ENCODE measurements at regions not wholly inside any gene's neighbourhood (a gene's known extent, or its start where the extent isn't known, plus 50 kb on each side); places are given as distances from the start of the nearest gene placed in this dataset.
"Not testable (repeated sequence)": the region's sequence is repeated elsewhere in the genome, so short reads cannot be mapped to it uniquely, and the experiment has no call there.

DNA sequence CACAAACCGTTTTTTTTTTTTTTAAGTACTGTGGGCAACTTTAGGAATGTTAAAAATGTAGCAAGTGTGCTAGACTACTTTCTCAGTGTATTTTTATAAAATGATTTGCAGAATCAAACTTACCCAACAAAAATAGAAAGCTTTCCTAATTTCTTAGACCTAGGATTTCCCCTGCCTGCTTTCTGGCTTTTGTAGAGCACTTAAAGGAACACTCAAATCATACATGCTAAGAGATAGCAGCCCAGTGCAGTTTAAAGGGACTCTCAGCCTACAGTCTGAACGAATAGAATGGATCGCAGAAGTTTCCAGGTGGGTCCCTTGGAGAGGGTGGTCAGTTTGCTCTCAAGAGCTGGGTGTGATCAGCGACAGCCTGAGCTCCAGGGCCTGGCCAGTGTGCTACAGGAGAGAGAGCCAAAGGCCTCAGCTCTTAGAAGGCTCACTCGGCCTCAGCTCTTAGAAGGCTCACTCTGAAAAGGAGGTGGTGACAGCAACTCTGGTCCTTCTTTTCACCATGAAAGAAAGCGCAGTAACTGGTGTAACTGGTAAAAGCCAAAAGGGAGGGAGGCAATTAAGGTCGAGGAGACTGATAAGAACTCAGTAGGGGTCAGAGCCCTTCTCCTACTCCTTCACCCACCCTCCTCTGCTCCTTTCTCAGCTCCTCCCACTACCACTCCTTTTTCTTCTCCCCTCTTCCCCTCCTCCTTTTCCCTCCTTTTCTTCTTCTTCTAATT lies 142.4 kb downstream of the ZFP64 start:
- peak; percentile 90 for DNase-seq (ENCODE audit: low read depth, low spot score)

GRCh38 chr20:52047811-52048764 lies 143.5 kb downstream of the ZFP64 start:
- DNase-seq (ENCODE audit: low read depth, low spot score): peak; percentile 74

GRCh38 chr20:52041966-52042365 lies 149.6 kb downstream of the ZFP64 start:
- DNase-seq (ENCODE audit: low read depth, low spot score): no peak

GRCh38 chr20:52039790-52040189 lies 151.8 kb downstream of the ZFP64 start:
- DNase-seq (ENCODE audit: low read depth, low spot score): no peak

DNA sequence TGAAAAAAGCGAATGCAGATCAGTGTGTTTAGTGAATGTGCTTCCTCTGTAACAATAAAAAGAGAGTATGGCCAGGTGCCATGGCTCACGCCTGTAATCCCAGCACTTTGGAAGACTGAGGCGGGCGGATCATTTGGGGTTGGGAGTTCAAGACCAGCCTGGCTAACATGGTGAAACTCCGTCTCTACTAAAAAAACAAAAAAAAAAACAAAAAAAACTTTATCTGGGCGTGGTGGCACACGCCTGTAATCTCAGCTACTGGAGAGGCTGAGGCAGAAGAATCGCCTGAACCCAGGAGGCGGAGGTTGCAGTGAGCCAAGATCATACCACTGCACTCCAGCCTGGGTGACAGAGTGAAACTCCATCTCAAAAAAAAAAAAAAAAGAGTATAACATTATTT lies 152.9 kb downstream of the ZFP64 start:
- not testable (repeated sequence) for DNase-seq (ENCODE audit: low read depth, low spot score)

DNA sequence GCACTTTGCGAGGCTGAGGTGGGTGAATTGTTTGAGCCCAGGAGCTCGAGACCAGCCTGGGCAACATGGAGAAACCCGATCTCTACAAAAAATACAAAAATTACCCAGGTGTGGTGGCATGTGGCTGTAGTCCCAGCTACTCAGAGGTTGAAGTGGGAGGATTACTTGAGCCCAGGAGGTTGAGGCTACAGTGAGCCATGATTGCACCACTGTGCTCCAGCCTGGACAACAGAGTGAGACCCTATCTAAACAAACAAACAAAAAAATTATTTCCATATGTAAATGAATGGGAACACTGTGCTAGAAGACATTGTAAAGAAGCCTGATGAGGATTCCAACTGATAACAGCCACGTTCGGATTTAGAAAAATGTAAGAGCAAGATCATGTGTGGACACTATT lies 154.2 kb downstream of the ZFP64 start:
- no peak for DNase-seq (ENCODE audit: low read depth, low spot score)

- no peak for DNase-seq (ENCODE audit: low read depth, low spot score)
These were observed 155.6 kb downstream of the ZFP64 start for GRCh38 chr20:52035977-52036376.

GRCh38 chr20:52035498-52035897 lies 156.1 kb downstream of the ZFP64 start:
- no peak for DNase-seq (ENCODE audit: low read depth, low spot score)

GRCh38 chr20:52034581-52034980 lies 157.0 kb downstream of the ZFP64 start:
- no peak for DNase-seq (ENCODE audit: low read depth, low spot score)

GRCh38 chr20:52033313-52033712 lies 158.3 kb downstream of the ZFP64 start:
- DNase-seq (ENCODE audit: low read depth, low spot score): no peak

DNA sequence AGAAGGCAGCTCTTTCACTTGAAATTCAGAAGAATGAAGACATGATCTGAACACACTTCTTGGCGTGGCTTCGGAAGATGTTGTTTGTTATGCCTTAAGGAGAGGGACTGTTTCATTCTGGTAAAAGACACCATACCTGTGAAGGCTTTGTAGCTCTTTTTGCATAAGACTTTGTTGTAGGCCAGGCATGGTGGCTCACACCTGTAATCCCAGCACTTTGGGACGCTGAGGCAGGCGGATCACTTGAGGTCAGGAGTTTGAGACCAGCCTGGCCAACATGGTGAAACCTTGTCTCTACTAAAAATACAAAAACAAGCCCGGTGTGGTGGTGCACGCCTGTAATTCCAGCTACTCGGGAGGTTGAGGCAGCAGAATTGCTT lies 159.3 kb downstream of the ZFP64 start:
- not testable (repeated sequence) for DNase-seq (ENCODE audit: low read depth, low spot score)

DNA sequence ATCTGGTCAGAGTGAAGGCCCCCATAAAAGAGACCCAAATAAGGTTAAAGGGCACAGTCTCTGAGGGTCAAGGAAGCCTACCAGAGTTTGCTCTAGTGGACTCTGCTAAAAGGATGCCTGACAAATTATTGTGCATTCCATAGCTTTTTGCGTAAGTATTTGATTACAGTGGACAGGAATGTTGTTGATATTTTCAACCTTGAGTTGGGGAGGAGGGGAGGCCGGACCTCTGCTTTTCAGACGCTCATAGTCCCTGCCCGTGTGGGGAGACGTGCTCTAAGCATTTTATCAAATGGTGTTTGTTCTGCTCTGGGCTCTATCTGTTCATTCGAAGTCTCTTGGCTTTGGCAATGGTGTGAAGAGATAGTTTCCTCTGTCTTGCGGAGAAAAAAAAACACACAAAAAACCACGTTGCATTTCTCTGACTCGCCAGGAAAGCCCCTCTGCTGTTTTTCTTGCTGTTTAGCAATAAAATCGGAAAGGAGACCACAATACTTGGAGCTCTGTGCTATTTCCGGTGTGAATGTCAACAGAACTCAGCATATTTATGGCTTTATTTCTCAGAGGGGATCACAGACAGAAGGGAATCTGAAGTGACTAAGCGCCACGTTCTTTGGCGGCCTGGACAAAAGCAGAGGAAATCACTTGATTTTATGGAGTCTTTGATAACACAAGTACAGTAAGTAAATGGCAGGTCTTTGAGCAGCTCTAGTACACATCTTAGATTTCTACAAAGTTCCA lies 159.8 kb downstream of the ZFP64 start:
- DNase-seq (ENCODE audit: low read depth, low spot score): peak; percentile 59

- DNase-seq (ENCODE audit: low read depth, low spot score): no peak
These were observed 160.4 kb downstream of the ZFP64 start for GRCh38 chr20:52031206-52031562.

DNA sequence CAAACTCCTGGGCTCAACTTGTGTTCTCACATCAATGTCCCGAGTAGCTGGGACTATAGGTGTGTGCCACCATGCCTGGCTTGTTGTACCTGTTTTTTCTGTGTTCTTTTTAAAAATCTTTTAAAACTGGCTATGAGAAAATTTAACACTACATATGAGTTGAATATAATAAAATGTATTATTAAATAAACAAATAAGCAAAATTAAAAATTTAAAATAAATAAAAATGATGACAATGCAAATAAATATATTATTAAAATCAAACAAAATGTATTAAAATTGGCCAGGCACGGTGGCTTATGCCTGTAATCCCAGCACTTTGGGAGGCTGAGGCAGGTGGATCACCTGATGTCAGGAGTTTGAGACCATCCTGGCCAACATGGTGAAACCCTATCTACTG lies 162.4 kb downstream of the ZFP64 start:
- not testable (repeated sequence) for DNase-seq (ENCODE audit: low read depth, low spot score)

DNA sequence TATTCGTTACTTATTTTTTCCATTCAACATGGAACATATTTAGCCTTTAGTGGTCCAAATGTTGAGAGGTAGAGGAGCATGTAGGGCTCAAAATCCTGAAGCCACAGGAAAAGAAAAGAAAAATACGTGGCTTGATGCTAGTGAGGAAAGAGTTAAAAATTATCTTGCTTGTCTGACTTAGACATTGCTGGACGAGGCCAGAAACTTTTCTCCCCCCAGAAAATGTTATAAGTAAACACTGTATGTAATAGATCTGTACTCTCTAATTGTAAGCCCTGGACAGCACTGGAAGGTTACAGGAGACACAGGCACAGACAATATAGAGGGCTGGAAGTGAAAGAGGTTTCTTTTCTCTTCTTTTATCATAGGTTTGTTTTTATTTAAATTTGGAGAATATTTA lies 165.6 kb downstream of the ZFP64 start:
- no peak for DNase-seq (ENCODE audit: low read depth, low spot score)

- DNase-seq (ENCODE audit: low read depth, low spot score): no peak
These were observed 172.3 kb downstream of the ZFP64 start for GRCh38 chr20:52019313-52019712.

GRCh38 chr20:52017669-52018317 lies 173.8 kb downstream of the ZFP64 start:
- DNase-seq (ENCODE audit: low read depth, low spot score): no peak

DNA sequence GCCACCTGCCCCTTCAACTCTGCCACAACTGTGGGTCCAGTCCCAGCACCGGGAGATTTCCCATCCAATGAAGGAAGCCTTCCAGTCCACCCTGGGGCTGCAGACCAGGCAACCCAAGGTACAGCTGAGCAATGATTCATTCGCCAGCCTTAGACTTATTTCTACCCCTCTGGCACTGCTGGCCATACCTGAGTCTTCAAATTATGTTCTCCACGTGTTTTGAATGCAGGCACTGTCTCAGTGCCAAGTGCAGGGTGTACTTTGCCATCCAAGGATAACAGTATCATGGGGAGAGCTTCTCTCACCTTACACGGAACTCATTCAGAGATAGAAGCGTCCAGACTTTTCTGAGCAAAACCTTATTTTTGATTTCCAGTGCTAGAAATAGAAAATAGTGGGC lies 175.6 kb downstream of the ZFP64 start:
- DNase-seq (ENCODE audit: low read depth, low spot score): no peak

DNA sequence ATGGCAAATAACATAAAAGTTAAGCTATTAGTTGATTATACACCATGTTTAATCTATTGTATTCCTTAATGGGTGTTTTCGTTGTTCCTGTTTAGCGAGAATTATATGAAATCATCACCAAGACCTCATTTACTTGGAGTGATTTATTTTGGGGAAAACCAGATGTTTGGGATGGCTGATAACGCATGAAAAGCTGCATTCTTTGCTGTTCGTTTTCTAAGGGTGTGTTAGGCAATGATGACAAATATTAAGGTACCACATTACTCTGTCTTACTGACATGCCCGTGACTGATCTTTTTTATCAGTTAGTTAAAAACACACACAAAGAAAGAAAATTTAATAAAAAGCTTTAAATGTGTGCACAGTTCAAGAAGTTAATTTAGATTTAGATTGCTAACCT lies 176.4 kb downstream of the ZFP64 start:
- DNase-seq (ENCODE audit: low read depth, low spot score): no peak

DNA sequence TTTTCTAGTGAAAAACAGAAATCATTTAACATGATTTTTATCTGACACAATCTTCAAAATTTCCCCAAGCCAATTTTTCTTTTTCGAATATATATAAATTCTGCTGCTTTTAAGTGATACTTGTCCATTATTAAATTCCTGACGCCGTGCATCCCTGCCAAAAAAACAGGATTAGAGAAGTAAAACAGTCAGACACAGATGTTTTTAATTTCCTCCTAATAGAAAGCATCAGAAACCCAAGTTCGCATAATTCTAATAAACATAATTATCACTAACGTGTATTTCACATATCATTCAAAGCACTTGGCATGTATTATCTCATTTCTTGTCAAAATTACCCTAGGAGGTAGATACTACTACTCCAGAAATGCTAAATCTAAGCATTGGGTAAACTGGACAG lies 179.5 kb downstream of the ZFP64 start:
- no peak for DNase-seq (ENCODE audit: low read depth, low spot score)

DNA sequence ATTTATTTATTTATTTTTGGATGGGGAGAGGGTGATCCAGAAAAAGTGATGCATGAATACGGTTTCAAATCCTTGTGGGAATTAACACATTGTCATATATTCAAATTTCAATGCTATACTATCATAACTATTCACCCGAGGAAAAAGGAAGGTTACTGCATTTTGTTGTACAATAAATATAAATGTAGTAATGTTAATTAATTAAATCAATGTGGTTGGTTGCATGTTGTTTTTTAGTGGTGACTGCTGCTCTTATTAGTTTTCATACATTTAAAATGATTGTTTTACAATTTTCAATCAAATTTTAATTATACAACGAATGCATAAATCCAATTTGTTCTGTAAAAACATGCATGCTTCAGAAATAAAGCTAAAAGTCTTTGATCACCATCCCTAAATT lies 180.5 kb downstream of the ZFP64 start:
- DNase-seq (ENCODE audit: low read depth, low spot score): no peak

- peak; percentile 53 for DNase-seq (ENCODE audit: low read depth, low spot score)
These were observed 181.0 kb downstream of the ZFP64 start for GRCh38 chr20:52010541-52010940.

Data from ELF-1 (cell line).